ENCODE measurements at regions not wholly inside any gene's neighbourhood (a gene's known extent, or its start where the extent isn't known, plus 50 kb on each side); places are given as distances from the start of the nearest gene placed in this dataset.
A peak's percentile ranks its signal among the peaks of the same experiment; 100 is the strongest.

- no peak overlapping the region for H3K27ac ChIP-seq (ENCODE audit: low read depth, low read length)
- no peaks in the 10 kb centered on the region for H3K27me3 ChIP-seq (ENCODE audit: control insufficient read depth in 5 of 5, insufficient read depth in 4 of 5, low read length in 5 of 5)
- peaks cover 0 to 18% (median 16%) of the 10 kb centered on the region in 5 donors for H3K9me3 ChIP-seq (ENCODE audit: control insufficient read depth in 5 of 5, low read length in 5 of 5)
- no peak overlapping the region for H3K4me3 ChIP-seq (ENCODE audit: low read depth in 1 of 5, low read length in 5 of 5)
- H3K9ac ChIP-seq (ENCODE audit: low read length in 5 of 5) = no peak overlapping the region
- H3K4me1 ChIP-seq (ENCODE audit: control insufficient read depth in 5 of 5, insufficient read depth in 5 of 5, low read length in 5 of 5) = peaks cover 0 to 14% (median 12%) of the 10 kb centered on the region in 5 donors
- H3K36me3 ChIP-seq (ENCODE audit: control insufficient read depth in 5 of 5, insufficient read depth in 5 of 5, low read length in 5 of 5) = no peaks in the 10 kb centered on the region
Observed at GRCh38 chr11:103830205-103830604, 206.2 kb upstream of the DDI1 start.

GRCh38 chr11:103832762-103833161 is 203.7 kb upstream of the DDI1 start:
- Histone ChIP-seq H3K36me3 (ENCODE audit: control insufficient read depth in 5 of 5, insufficient read depth in 5 of 5, low read length in 5 of 5) (no peaks in the 10 kb centered on the region), H3K4me1 (ENCODE audit: control insufficient read depth in 5 of 5, insufficient read depth in 5 of 5, low read length in 5 of 5) (peaks cover 0 to 14% (median 12%) of the 10 kb centered on the region in 5 donors), H3K9ac (ENCODE audit: low read length in 5 of 5) (no peak overlapping the region), H3K27ac (ENCODE audit: low read depth, low read length) (no peak overlapping the region), H3K9me3 (ENCODE audit: control insufficient read depth in 5 of 5, low read length in 5 of 5) (peaks cover 0 to 18% (median 16%) of the 10 kb centered on the region in 5 donors), H3K4me3 (ENCODE audit: low read depth in 1 of 5, low read length in 5 of 5) (no peak overlapping the region), H3K27me3 (ENCODE audit: control insufficient read depth in 5 of 5, insufficient read depth in 4 of 5, low read length in 5 of 5) (no peaks in the 10 kb centered on the region)

- Histone ChIP-seq H3K4me3 (ENCODE audit: low read depth in 1 of 5, low read length in 5 of 5) (no peak overlapping the region), H3K9ac (ENCODE audit: low read length in 5 of 5) (no peak overlapping the region), H3K27ac (ENCODE audit: low read depth, low read length) (no peak overlapping the region), H3K4me1 (ENCODE audit: control insufficient read depth in 5 of 5, insufficient read depth in 5 of 5, low read length in 5 of 5) (no peaks in the 10 kb centered on the region), H3K27me3 (ENCODE audit: control insufficient read depth in 5 of 5, insufficient read depth in 4 of 5, low read length in 5 of 5) (no peaks in the 10 kb centered on the region), H3K36me3 (ENCODE audit: control insufficient read depth in 5 of 5, insufficient read depth in 5 of 5, low read length in 5 of 5) (no peaks in the 10 kb centered on the region), H3K9me3 (ENCODE audit: control insufficient read depth in 5 of 5, low read length in 5 of 5) (no peaks in the 10 kb centered on the region)
Observed at GRCh38 chr11:103842191-103842590, 194.2 kb upstream of the DDI1 start.

- Histone ChIP-seq H3K27ac (ENCODE audit: low read depth, low read length) (no peak overlapping the region), H3K27me3 (ENCODE audit: control insufficient read depth in 5 of 5, insufficient read depth in 4 of 5, low read length in 5 of 5) (no peaks in the 10 kb centered on the region), H3K4me1 (ENCODE audit: control insufficient read depth in 5 of 5, insufficient read depth in 5 of 5, low read length in 5 of 5) (no peaks in the 10 kb centered on the region), H3K9me3 (ENCODE audit: control insufficient read depth in 5 of 5, low read length in 5 of 5) (no peaks in the 10 kb centered on the region), H3K36me3 (ENCODE audit: control insufficient read depth in 5 of 5, insufficient read depth in 5 of 5, low read length in 5 of 5) (no peaks in the 10 kb centered on the region), H3K4me3 (ENCODE audit: low read depth in 1 of 5, low read length in 5 of 5) (no peak overlapping the region), H3K9ac (ENCODE audit: low read length in 5 of 5) (no peak overlapping the region)
Observed at GRCh38 chr11:103842795-103843194, 193.6 kb upstream of the DDI1 start.

GRCh38 chr11:103844327-103845215 is 191.9 kb upstream of the DDI1 start:
- Histone ChIP-seq H3K36me3 (ENCODE audit: control insufficient read depth in 5 of 5, insufficient read depth in 5 of 5, low read length in 5 of 5) (no peaks in the 10 kb centered on the region), H3K27me3 (ENCODE audit: control insufficient read depth in 5 of 5, insufficient read depth in 4 of 5, low read length in 5 of 5) (no peaks in the 10 kb centered on the region), H3K4me3 (ENCODE audit: low read depth in 1 of 5, low read length in 5 of 5) (no peak overlapping the region), H3K27ac (ENCODE audit: low read depth, low read length) (no peak overlapping the region), H3K9ac (ENCODE audit: low read length in 5 of 5) (no peak overlapping the region), H3K9me3 (ENCODE audit: control insufficient read depth in 5 of 5, low read length in 5 of 5) (no peaks in the 10 kb centered on the region), H3K4me1 (ENCODE audit: control insufficient read depth in 5 of 5, insufficient read depth in 5 of 5, low read length in 5 of 5) (peaks cover 2 to 10% (median 5%) of the 10 kb centered on the region in 5 donors)

GRCh38 chr11:103845331-103845730 is 191.1 kb upstream of the DDI1 start:
- Histone ChIP-seq H3K27ac (ENCODE audit: low read depth, low read length) (no peak overlapping the region), H3K4me3 (ENCODE audit: low read depth in 1 of 5, low read length in 5 of 5) (no peak overlapping the region), H3K27me3 (ENCODE audit: control insufficient read depth in 5 of 5, insufficient read depth in 4 of 5, low read length in 5 of 5) (no peaks in the 10 kb centered on the region), H3K36me3 (ENCODE audit: control insufficient read depth in 5 of 5, insufficient read depth in 5 of 5, low read length in 5 of 5) (no peaks in the 10 kb centered on the region), H3K9me3 (ENCODE audit: control insufficient read depth in 5 of 5, low read length in 5 of 5) (no peaks in the 10 kb centered on the region), H3K9ac (ENCODE audit: low read length in 5 of 5) (no peak overlapping the region), H3K4me1 (ENCODE audit: control insufficient read depth in 5 of 5, insufficient read depth in 5 of 5, low read length in 5 of 5) (peaks cover 2 to 17% (median 10%) of the 10 kb centered on the region in 5 donors)

- Histone ChIP-seq H3K9ac (ENCODE audit: low read length in 5 of 5) (no peak overlapping the region), H3K27ac (ENCODE audit: low read depth, low read length) (no peak overlapping the region), H3K4me1 (ENCODE audit: control insufficient read depth in 5 of 5, insufficient read depth in 5 of 5, low read length in 5 of 5) (peaks cover 3 to 32% (median 17%) of the 10 kb centered on the region in 5 donors), H3K27me3 (ENCODE audit: control insufficient read depth in 5 of 5, insufficient read depth in 4 of 5, low read length in 5 of 5) (no peaks in the 10 kb centered on the region), H3K4me3 (ENCODE audit: low read depth in 1 of 5, low read length in 5 of 5) (no peak overlapping the region), H3K9me3 (ENCODE audit: control insufficient read depth in 5 of 5, low read length in 5 of 5) (no peaks in the 10 kb centered on the region), H3K36me3 (ENCODE audit: control insufficient read depth in 5 of 5, insufficient read depth in 5 of 5, low read length in 5 of 5) (no peaks in the 10 kb centered on the region)
Observed at GRCh38 chr11:103848686-103849085, 187.8 kb upstream of the DDI1 start.

GRCh38 chr11:103849366-103849765 is 187.1 kb upstream of the DDI1 start:
- H3K27ac ChIP-seq (ENCODE audit: low read depth, low read length) = no peak overlapping the region
- peak overlapping the region in 1 of 5 donors; percentile 21 for H3K4me3 ChIP-seq (ENCODE audit: low read depth in 1 of 5, low read length in 5 of 5)
- H3K36me3 ChIP-seq (ENCODE audit: control insufficient read depth in 5 of 5, insufficient read depth in 5 of 5, low read length in 5 of 5) = no peaks in the 10 kb centered on the region
- H3K9ac ChIP-seq (ENCODE audit: low read length in 5 of 5) = peak overlapping the region in 1 of 5 donors; percentile 19
- peaks cover 3 to 32% (median 17%) of the 10 kb centered on the region in 5 donors for H3K4me1 ChIP-seq (ENCODE audit: control insufficient read depth in 5 of 5, insufficient read depth in 5 of 5, low read length in 5 of 5)
- no peaks in the 10 kb centered on the region for H3K27me3 ChIP-seq (ENCODE audit: control insufficient read depth in 5 of 5, insufficient read depth in 4 of 5, low read length in 5 of 5)
- H3K9me3 ChIP-seq (ENCODE audit: control insufficient read depth in 5 of 5, low read length in 5 of 5) = no peaks in the 10 kb centered on the region

- Histone ChIP-seq H3K4me3 (ENCODE audit: low read depth in 1 of 5, low read length in 5 of 5) (peak overlapping the region in 1 of 5 donors; percentile 23), H3K9me3 (ENCODE audit: control insufficient read depth in 5 of 5, low read length in 5 of 5) (no peaks in the 10 kb centered on the region), H3K36me3 (ENCODE audit: control insufficient read depth in 5 of 5, insufficient read depth in 5 of 5, low read length in 5 of 5) (no peaks in the 10 kb centered on the region), H3K4me1 (ENCODE audit: control insufficient read depth in 5 of 5, insufficient read depth in 5 of 5, low read length in 5 of 5) (peaks cover 3 to 32% (median 17%) of the 10 kb centered on the region in 5 donors), H3K9ac (ENCODE audit: low read length in 5 of 5) (peak overlapping the region in 1 of 5 donors; percentile 19), H3K27me3 (ENCODE audit: control insufficient read depth in 5 of 5, insufficient read depth in 4 of 5, low read length in 5 of 5) (no peaks in the 10 kb centered on the region), H3K27ac (ENCODE audit: low read depth, low read length) (peak overlapping the region; percentile 6)
Observed at GRCh38 chr11:103850419-103851165, 185.8 kb upstream of the DDI1 start.

GRCh38 chr11:103851166-103851651 is 185.2 kb upstream of the DDI1 start:
- Histone ChIP-seq H3K9ac (ENCODE audit: low read length in 5 of 5) (peak overlapping the region in 1 of 5 donors; percentile 19), H3K27ac (ENCODE audit: low read depth, low read length) (peak overlapping the region; percentile 6), H3K4me3 (ENCODE audit: low read depth in 1 of 5, low read length in 5 of 5) (peak overlapping the region in 1 of 5 donors; percentile 23), H3K36me3 (ENCODE audit: control insufficient read depth in 5 of 5, insufficient read depth in 5 of 5, low read length in 5 of 5) (no peaks in the 10 kb centered on the region), H3K4me1 (ENCODE audit: control insufficient read depth in 5 of 5, insufficient read depth in 5 of 5, low read length in 5 of 5) (peaks cover 3 to 32% (median 17%) of the 10 kb centered on the region in 5 donors), H3K9me3 (ENCODE audit: control insufficient read depth in 5 of 5, low read length in 5 of 5) (no peaks in the 10 kb centered on the region), H3K27me3 (ENCODE audit: control insufficient read depth in 5 of 5, insufficient read depth in 4 of 5, low read length in 5 of 5) (no peaks in the 10 kb centered on the region)

All from subcutaneous abdominal adipose tissue (tissue), 5 donors.